H9 (cell line): ENCODE measurements at regions not wholly inside any gene's neighbourhood (a gene's known extent, or its start where the extent isn't known, plus 50 kb on each side); places are given as distances from the start of the nearest gene placed in this dataset.

ENCODE experiments used
- DNase-seq: peaks from one replicate; pipeline ENCODE4 v3.0.0-alpha.2; 2017
- H2AFZ ChIP-seq: one replicate; pipeline ENCODE4 v1.6.1; 2013; ENCODE audit warnings: mild to moderate bottlenecking, low read length, control low read depth, moderate library complexity
- H2AK5ac ChIP-seq: 2 replicates; pipeline ENCODE4 v1.6.1; 2013; ENCODE audit warnings: low read length, control low read depth, mixed read lengths; ENCODE audit not compliant: insufficient read length
- H2BK120ac ChIP-seq: one replicate; pipeline ENCODE4 v1.6.1; 2013; ENCODE audit warnings: low read depth, mild to moderate bottlenecking, low read length, control low read depth, inconsistent platforms; ENCODE audit not compliant: poor library complexity, severe bottlenecking
- H2BK12ac ChIP-seq: 2 replicates; pipeline ENCODE4 v1.6.1; 2013; ENCODE audit warnings: low read length, control low read depth, mixed read lengths, low read depth; ENCODE audit not compliant: insufficient read length
- H2BK15ac ChIP-seq: 2 replicates; pipeline ENCODE4 v1.6.1; 2013; ENCODE audit warnings: low read depth, low read length, control low read depth
- H2BK20ac ChIP-seq: one replicate; pipeline ENCODE4 v1.6.1; 2013; ENCODE audit warnings: low read depth, mild to moderate bottlenecking, low read length, control low read depth, inconsistent platforms; ENCODE audit not compliant: poor library complexity, severe bottlenecking
- H2BK5ac ChIP-seq: 2 replicates; pipeline ENCODE4 v1.6.1; 2013; ENCODE audit warnings: low read length, control low read depth, mixed read lengths; ENCODE audit not compliant: insufficient read length
- H3K14ac ChIP-seq: 2 replicates; pipeline ENCODE4 v1.6.1; 2013; ENCODE audit warnings: low read length, control low read depth; ENCODE audit not compliant: insufficient read depth
- H3K18ac ChIP-seq: 2 replicates; pipeline ENCODE4 v1.6.1; 2013; ENCODE audit warnings: low read depth, mild to moderate bottlenecking, mixed read lengths, low read length, control low read depth; ENCODE audit not compliant: insufficient read length
- H3K23ac ChIP-seq: 2 replicates; pipeline ENCODE4 v1.6.1; 2013; ENCODE audit warnings: low read length, control low read depth, mixed read lengths, low read depth; ENCODE audit not compliant: insufficient read length
- H3K23me2 ChIP-seq: 2 replicates; pipeline ENCODE4 v1.6.1; 2013; ENCODE audit warnings: low read depth, mild to moderate bottlenecking, mixed read lengths, low read length, control low read depth; ENCODE audit not compliant: insufficient read length, poor library complexity, severe bottlenecking
- H3K27ac ChIP-seq: 2 replicates; pipeline ENCODE4 v1.5.1; 2013; ENCODE audit warnings: low read length, control low read depth, mixed read lengths, low read depth; ENCODE audit not compliant: insufficient read length
- H3K27me3 ChIP-seq: 2 replicates; pipeline ENCODE4 v1.6.1; 2013; ENCODE audit warnings: low read length, control low read depth, inconsistent platforms; ENCODE audit not compliant: insufficient read depth
- H3K4ac ChIP-seq: 2 replicates; pipeline ENCODE4 v1.6.1; 2013; ENCODE audit warnings: low read depth, mild to moderate bottlenecking, control low read depth, inconsistent platforms, low read length, moderate library complexity
- H3K4me1 ChIP-seq: 2 replicates; pipeline ENCODE4 v1.6.1; 2013; ENCODE audit warnings: low read length, control low read depth, inconsistent platforms; ENCODE audit not compliant: insufficient read depth
- H3K4me2 ChIP-seq: 2 replicates; pipeline ENCODE4 v1.6.1; 2013; ENCODE audit warnings: low read length, control low read depth, mixed read lengths; ENCODE audit not compliant: insufficient read length, insufficient read depth
- H3K56ac ChIP-seq: 2 replicates; pipeline ENCODE4 v1.6.1; 2013; ENCODE audit warnings: low read depth, mild to moderate bottlenecking, mixed read lengths, low read length, control low read depth; ENCODE audit not compliant: insufficient read length
- H3K79me1 ChIP-seq: 2 replicates; pipeline ENCODE4 v1.6.1; 2013; ENCODE audit warnings: low read depth, mild to moderate bottlenecking, moderate library complexity, low read length, control low read depth, inconsistent platforms; ENCODE audit not compliant: insufficient read depth, poor library complexity, severe bottlenecking
- H3K79me2 ChIP-seq: 2 replicates; pipeline ENCODE4 v1.6.1; 2013; ENCODE audit warnings: low read length, control low read depth, inconsistent platforms; ENCODE audit not compliant: insufficient read depth
- H3K9ac ChIP-seq: 2 replicates; pipeline ENCODE4 v1.6.1; 2013; ENCODE audit warnings: low read length, control low read depth, mixed read lengths; ENCODE audit not compliant: insufficient read length; ENCODE audit errors: extremely low read depth
- H3K9me3 ChIP-seq: one replicate; pipeline ENCODE4 v1.6.1; 2013; ENCODE audit warnings: low read depth, low read length, inconsistent platforms; ENCODE audit not compliant: control insufficient read depth
- H3T11ph ChIP-seq: one replicate; pipeline ENCODE4 v1.6.1; 2013; ENCODE audit warnings: mild to moderate bottlenecking, low read length, control low read depth, inconsistent platforms
- H4K20me1 ChIP-seq: one replicate; pipeline ENCODE4 v1.6.1; 2013; ENCODE audit not compliant: control insufficient read depth, insufficient read length, insufficient read depth
- H4K5ac ChIP-seq: 2 replicates; pipeline ENCODE4 v1.6.1; 2013; ENCODE audit warnings: low read depth, mild to moderate bottlenecking, mixed read lengths, low read length, control low read depth; ENCODE audit not compliant: insufficient read length
- H4K8ac ChIP-seq: replicated peaks from 2 replicates; pipeline ENCODE4 v1.6.1; 2013; ENCODE audit warnings: low read length, control low read depth, mixed read lengths, low read depth; ENCODE audit not compliant: insufficient read length
- H4K91ac ChIP-seq: 2 replicates; pipeline ENCODE4 v1.6.1; 2013; ENCODE audit warnings: low read depth, mild to moderate bottlenecking, moderate library complexity, mixed read lengths, low read length, control low read depth; ENCODE audit not compliant: insufficient read length
- H3K27ac Mint-ChIP-seq, 3 experiments: 2 replicates in 2 of 3; 3 replicates in 1 of 3; pipeline ENCODE4 v1.8.0; 2020 to 2021; ENCODE audit warnings: mixed read lengths in 3 of 3, mild to moderate bottlenecking in 1 of 3, moderate library complexity in 1 of 3
- H3K27me3 Mint-ChIP-seq: 2 replicates; pipeline ENCODE4 v1.8.0; 2021; ENCODE audit warnings: low read depth, mild to moderate bottlenecking, moderate library complexity, mixed read lengths
- H3K36me3 Mint-ChIP-seq, 3 experiments: 2 replicates in 2 of 3; 3 replicates in 1 of 3; pipeline ENCODE4 v1.8.0; 2020 to 2021; ENCODE audit warnings: low read depth in 3 of 3, mixed read lengths in 3 of 3; ENCODE audit not compliant: insufficient read depth in 1 of 3
- H3K4me1 Mint-ChIP-seq, 2 experiments: 2 replicates each; pipeline ENCODE4 v1.8.0; 2020; ENCODE audit warnings: mixed read lengths in 2 of 2
- H3K4me3 Mint-ChIP-seq, 2 experiments: 2 replicates in 1 of 2; 3 replicates in 1 of 2; pipeline ENCODE4 v1.8.0; 2020 to 2021; ENCODE audit warnings: mild to moderate bottlenecking in 2 of 2, mixed read lengths in 2 of 2, moderate library complexity in 1 of 2
- H3K9me3 Mint-ChIP-seq, 2 experiments: 2 replicates in 1 of 2; 3 replicates in 1 of 2; pipeline ENCODE4 v1.8.0; 2020; ENCODE audit warnings: mild to moderate bottlenecking in 2 of 2, mixed read lengths in 2 of 2, moderate library complexity in 1 of 2
- WGBS: extraction: QIAGEN DNeasy Blood & Tissue Kit; methylation state at CpG from one replicate; pipeline ENCODE4 v1.1.7; 2013; ENCODE audit warnings: missing lambda C conversion rate, low lambda C conversion rate, mixed read lengths; ENCODE audit not compliant: insufficient read length; ENCODE audit errors: extremely low coverage; 5-methylcytosine and 5-hydroxymethylcytosine counted together
- TF ChIP-seq, protein P1 (sequence below): fragments of 200-600 bp; sonication (generic); conservative IDR thresholded peaks from 3 replicates; pipeline ENCODE4 v1.8.0; 2021; ENCODE audit warnings: antibody characterized with exemption, mild to moderate bottlenecking

DNA sequence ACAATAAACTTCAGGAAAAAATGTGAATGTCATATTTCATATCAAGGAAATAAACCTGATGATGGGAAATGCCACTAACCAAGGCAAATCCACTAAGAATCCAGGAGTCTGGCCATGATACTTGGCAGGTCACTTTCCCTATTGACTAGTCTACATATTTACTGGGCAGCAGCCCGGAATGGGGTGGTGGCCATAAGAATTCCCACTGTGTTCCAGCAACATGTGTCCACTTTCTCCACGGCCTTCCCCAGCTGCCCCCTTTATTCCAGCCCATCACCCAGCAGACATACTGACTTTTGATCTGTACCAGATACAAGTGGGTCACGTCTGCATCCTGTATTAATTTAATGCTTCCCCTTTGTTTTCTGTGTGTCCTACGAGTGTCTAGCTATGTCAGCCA, 234.5 kb upstream of the PRDM1 start:
- Histone ChIP-seq H3K27ac (no peak overlapping the region), H3K4me2 (no peak overlapping the region), H2BK15ac (no peak overlapping the region), H3K14ac (no peak overlapping the region), H3K27me3 (no peaks in the 10 kb centered on the region), H4K91ac (no peak overlapping the region), H2BK20ac (no peak overlapping the region), H3K79me2 (no peaks in the 10 kb centered on the region), H3K9ac (no peak overlapping the region), H2AK5ac (no peak overlapping the region), H2BK12ac (no peak overlapping the region), H3K9me3 (no peaks in the 10 kb centered on the region), H4K8ac (no peak overlapping the region), H2AFZ (no peak overlapping the region), H2BK5ac (no peak overlapping the region), H3K4me1 (no peaks in the 10 kb centered on the region), H3K56ac (no peak overlapping the region), H3K18ac (no peak overlapping the region), H3K23me2 (no peaks in the 10 kb centered on the region), H3K23ac (no peak overlapping the region), H3K79me1 (no peaks in the 10 kb centered on the region), H2BK120ac (no peak overlapping the region), H4K5ac (no peak overlapping the region), H4K20me1 (no peaks in the 10 kb centered on the region), H3T11ph (no peak overlapping the region), H3K4ac (no peak overlapping the region)
- DNase-seq: no peak
- no CpG with 5 or more reads among the region's 4 CpGs for WGBS
- TF ChIP-seq, protein P1, sequence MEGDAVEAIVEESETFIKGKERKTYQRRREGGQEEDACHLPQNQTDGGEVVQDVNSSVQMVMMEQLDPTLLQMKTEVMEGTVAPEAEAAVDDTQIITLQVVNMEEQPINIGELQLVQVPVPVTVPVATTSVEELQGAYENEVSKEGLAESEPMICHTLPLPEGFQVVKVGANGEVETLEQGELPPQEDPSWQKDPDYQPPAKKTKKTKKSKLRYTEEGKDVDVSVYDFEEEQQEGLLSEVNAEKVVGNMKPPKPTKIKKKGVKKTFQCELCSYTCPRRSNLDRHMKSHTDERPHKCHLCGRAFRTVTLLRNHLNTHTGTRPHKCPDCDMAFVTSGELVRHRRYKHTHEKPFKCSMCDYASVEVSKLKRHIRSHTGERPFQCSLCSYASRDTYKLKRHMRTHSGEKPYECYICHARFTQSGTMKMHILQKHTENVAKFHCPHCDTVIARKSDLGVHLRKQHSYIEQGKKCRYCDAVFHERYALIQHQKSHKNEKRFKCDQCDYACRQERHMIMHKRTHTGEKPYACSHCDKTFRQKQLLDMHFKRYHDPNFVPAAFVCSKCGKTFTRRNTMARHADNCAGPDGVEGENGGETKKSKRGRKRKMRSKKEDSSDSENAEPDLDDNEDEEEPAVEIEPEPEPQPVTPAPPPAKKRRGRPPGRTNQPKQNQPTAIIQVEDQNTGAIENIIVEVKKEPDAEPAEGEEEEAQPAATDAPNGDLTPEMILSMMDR: no peak
- H3K9me3 Mint-ChIP-seq: peaks cover 17% of the 10 kb centered on the region in 2 experiments
- peaks cover 15% of the 10 kb centered on the region in 2 experiments for H3K4me1 Mint-ChIP-seq
- no peak overlapping the region for H3K27ac Mint-ChIP-seq
- peaks cover 3 to 14% (median 8%) of the 10 kb centered on the region in 3 experiments; a peak in 6 of 7 replicates for H3K36me3 Mint-ChIP-seq
- H3K4me3 Mint-ChIP-seq: no peak overlapping the region
- H3K27me3 Mint-ChIP-seq: peaks cover 7% of the 10 kb centered on the region
